ENCODE measurements at regions not wholly inside any gene's neighbourhood (a gene's known extent, or its start where the extent isn't known, plus 50 kb on each side); places are given as distances from the start of the nearest gene placed in this dataset.

- no peak for DNase-seq (ENCODE audit: low read depth in 1 of 2, low spot score in 1 of 2)
- Histone ChIP-seq H3K27ac (replicated peaks) (no peak overlapping the region), H3K4me3 (replicated peaks; ENCODE audit: insufficient read depth, low read length) (no peak overlapping the region), H3K27me3 (ENCODE audit: insufficient read depth, poor library complexity, severe bottlenecking) (peaks cover 4% of the 10 kb centered on the region)
- TF ChIP-seq, protein P1, sequence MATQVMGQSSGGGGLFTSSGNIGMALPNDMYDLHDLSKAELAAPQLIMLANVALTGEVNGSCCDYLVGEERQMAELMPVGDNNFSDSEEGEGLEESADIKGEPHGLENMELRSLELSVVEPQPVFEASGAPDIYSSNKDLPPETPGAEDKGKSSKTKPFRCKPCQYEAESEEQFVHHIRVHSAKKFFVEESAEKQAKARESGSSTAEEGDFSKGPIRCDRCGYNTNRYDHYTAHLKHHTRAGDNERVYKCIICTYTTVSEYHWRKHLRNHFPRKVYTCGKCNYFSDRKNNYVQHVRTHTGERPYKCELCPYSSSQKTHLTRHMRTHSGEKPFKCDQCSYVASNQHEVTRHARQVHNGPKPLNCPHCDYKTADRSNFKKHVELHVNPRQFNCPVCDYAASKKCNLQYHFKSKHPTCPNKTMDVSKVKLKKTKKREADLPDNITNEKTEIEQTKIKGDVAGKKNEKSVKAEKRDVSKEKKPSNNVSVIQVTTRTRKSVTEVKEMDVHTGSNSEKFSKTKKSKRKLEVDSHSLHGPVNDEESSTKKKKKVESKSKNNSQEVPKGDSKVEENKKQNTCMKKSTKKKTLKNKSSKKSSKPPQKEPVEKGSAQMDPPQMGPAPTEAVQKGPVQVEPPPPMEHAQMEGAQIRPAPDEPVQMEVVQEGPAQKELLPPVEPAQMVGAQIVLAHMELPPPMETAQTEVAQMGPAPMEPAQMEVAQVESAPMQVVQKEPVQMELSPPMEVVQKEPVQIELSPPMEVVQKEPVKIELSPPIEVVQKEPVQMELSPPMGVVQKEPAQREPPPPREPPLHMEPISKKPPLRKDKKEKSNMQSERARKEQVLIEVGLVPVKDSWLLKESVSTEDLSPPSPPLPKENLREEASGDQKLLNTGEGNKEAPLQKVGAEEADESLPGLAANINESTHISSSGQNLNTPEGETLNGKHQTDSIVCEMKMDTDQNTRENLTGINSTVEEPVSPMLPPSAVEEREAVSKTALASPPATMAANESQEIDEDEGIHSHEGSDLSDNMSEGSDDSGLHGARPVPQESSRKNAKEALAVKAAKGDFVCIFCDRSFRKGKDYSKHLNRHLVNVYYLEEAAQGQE (IDR thresholded peaks at IDR 0.05; ENCODE audit: insufficient replicate concordance, low read depth), result no peak
- TF ChIP-seq GABPA (IDR thresholded peaks at IDR 0.05; ENCODE audit: low read depth), result no peak
These were observed 196.0 kb downstream of the PAX3 start for GRCh38 chr2:222102575-222103349.

GRCh38 chr2:222100704-222101699 is 197.8 kb downstream of the PAX3 start:
- Histone ChIP-seq H3K27me3 (ENCODE audit: insufficient read depth, poor library complexity, severe bottlenecking) (peaks cover 4% of the 10 kb centered on the region), H3K4me3 (replicated peaks; ENCODE audit: insufficient read depth, low read length) (no peak overlapping the region), H3K27ac (replicated peaks) (no peak overlapping the region)
- DNase-seq (ENCODE audit: low read depth in 1 of 2, low spot score in 1 of 2), result no peak
- TF ChIP-seq, protein P1 (IDR thresholded peaks at IDR 0.05; ENCODE audit: insufficient replicate concordance, low read depth), result no peak
- no peak for TF ChIP-seq POLR2AphosphoS5 (IDR thresholded peaks at IDR 0.05; ENCODE audit: low read depth)
- no peak for TF ChIP-seq CTCF (IDR thresholded peaks at IDR 0.05; ENCODE audit: insufficient read depth, low read length)
- no peak for TF ChIP-seq GABPA (IDR thresholded peaks at IDR 0.05; ENCODE audit: low read depth)
- no peak for TF ChIP-seq SPI1 (IDR thresholded peaks at IDR 0.05; ENCODE audit: borderline replicate concordance, low read depth)

GRCh38 chr2:222088561-222088960 is 210.2 kb downstream of the PAX3 start:
- Histone ChIP-seq H3K27ac (replicated peaks) (no peak overlapping the region), H3K27me3 (ENCODE audit: insufficient read depth, poor library complexity, severe bottlenecking) (no peaks in the 10 kb centered on the region), H3K4me3 (replicated peaks; ENCODE audit: insufficient read depth, low read length) (no peak overlapping the region)
- TF ChIP-seq SPI1 (IDR thresholded peaks at IDR 0.05; ENCODE audit: borderline replicate concordance, low read depth) (no peak), POLR2AphosphoS5 (IDR thresholded peaks at IDR 0.05; ENCODE audit: low read depth) (no peak), GABPA (IDR thresholded peaks at IDR 0.05; ENCODE audit: low read depth) (no peak), CTCF (IDR thresholded peaks at IDR 0.05; ENCODE audit: insufficient read depth, low read length) (no peak)
- TF ChIP-seq, protein P1 (IDR thresholded peaks at IDR 0.05; ENCODE audit: insufficient replicate concordance, low read depth), result no peak
- DNase-seq (ENCODE audit: low read depth in 1 of 2, low spot score in 1 of 2), result no peak
